ENCODE measurements at regions not wholly inside any gene's neighbourhood (a gene's known extent, or its start where the extent isn't known, plus 50 kb on each side); places are given as distances from the start of the nearest gene placed in this dataset.

DNA sequence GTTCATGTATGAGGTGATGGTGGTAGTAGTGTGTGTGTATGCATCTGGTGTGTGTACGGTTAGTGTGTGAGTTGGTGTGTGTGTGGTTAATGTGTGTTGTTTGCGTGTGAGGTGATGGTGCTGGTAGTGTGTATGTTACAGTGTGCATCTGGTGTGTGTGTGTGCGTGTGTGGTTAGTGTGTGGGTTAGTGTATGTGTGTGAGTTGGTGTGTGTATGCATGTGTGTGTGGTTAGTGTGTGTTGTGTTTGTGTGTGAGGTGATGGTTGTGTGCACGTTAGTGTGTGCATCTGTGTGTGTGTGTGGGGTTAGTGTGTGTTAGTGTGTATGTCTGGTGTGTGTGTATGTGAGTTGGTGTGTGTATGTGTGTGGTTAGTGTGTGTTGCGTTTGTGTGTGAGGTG lies 153.0 kb downstream of the ACTR3B start:
- no peak for TF ChIP-seq POLR2A (IDR thresholded peaks at IDR 0.05)
- TF ChIP-seq, protein P1, sequence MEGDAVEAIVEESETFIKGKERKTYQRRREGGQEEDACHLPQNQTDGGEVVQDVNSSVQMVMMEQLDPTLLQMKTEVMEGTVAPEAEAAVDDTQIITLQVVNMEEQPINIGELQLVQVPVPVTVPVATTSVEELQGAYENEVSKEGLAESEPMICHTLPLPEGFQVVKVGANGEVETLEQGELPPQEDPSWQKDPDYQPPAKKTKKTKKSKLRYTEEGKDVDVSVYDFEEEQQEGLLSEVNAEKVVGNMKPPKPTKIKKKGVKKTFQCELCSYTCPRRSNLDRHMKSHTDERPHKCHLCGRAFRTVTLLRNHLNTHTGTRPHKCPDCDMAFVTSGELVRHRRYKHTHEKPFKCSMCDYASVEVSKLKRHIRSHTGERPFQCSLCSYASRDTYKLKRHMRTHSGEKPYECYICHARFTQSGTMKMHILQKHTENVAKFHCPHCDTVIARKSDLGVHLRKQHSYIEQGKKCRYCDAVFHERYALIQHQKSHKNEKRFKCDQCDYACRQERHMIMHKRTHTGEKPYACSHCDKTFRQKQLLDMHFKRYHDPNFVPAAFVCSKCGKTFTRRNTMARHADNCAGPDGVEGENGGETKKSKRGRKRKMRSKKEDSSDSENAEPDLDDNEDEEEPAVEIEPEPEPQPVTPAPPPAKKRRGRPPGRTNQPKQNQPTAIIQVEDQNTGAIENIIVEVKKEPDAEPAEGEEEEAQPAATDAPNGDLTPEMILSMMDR (IDR thresholded peaks at IDR 0.05): no peak

Data from prostate gland (tissue), 2 donors.